ENCODE measurements at regions not wholly inside any gene's neighbourhood (a gene's known extent, or its start where the extent isn't known, plus 50 kb on each side); places are given as distances from the start of the nearest gene placed in this dataset.

GRCh38 chr6:168384045-168385036 is 56.6 kb upstream of the SMOC2 start:
- DNase-seq, result no peak

GRCh38 chr6:168385037-168385759 is 55.8 kb upstream of the SMOC2 start:
- no peak for DNase-seq

- no peak for DNase-seq
Measured at GRCh38 chr6:168385858-168386735, 54.9 kb upstream of the SMOC2 start.

GRCh38 chr6:168386973-168387372 is 54.0 kb upstream of the SMOC2 start:
- DNase-seq, result no peak

- DNase-seq, result no peak
Measured at GRCh38 chr6:168387426-168387825, 53.6 kb upstream of the SMOC2 start.

- DNase-seq, result no peak
Measured at GRCh38 chr6:168387911-168388310, 53.1 kb upstream of the SMOC2 start.

GRCh38 chr6:168388641-168389633 is 52.0 kb upstream of the SMOC2 start:
- DNase-seq, result no peak

- no peak for DNase-seq
Measured at GRCh38 chr6:168390749-168391420, 50.1 kb upstream of the SMOC2 start.
